OCI-LY1 (cell line): ENCODE measurements at regions not wholly inside any gene's neighbourhood (a gene's known extent, or its start where the extent isn't known, plus 50 kb on each side); places are given as distances from the start of the nearest gene placed in this dataset.

ENCODE experiments used
- EZH2 ChIP-seq: fragments of 200-600 bp; sonication (generic), shearing (Covaris generic); IDR thresholded peaks from 2 replicates; pipeline ENCODE4 v1.8.0; 2017; ENCODE audit warnings: borderline replicate concordance, mixed run types, mild to moderate bottlenecking, antibody characterized with exemption, low read length, moderate library complexity, mixed read lengths
- TF ChIP-seq, protein P1 (sequence below): fragments of 200-600 bp; sonication (generic), shearing (Covaris generic); IDR thresholded peaks from 2 replicates; pipeline ENCODE4 v1.5.1; 2017; ENCODE audit warnings: mild to moderate bottlenecking, antibody characterized with exemption, low read length, moderate library complexity, mixed read lengths

DNA sequence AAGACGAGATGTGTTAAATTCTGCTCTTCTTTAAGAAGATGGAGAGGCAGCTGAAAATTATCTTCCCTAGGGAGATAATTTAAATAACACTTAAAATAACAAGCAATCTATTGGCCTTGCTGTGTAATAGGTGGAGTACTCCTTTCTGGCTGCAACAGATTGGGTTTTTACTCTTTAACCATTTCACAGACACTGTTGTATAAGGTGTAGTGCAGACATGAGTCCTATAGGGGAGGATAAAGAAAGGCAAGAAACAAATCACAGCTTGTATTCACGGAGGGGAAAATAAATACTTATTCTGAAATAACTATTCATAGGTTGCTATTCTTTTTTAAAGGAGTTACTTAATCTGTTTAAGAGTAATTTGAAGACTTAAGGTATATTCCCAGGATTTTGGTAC is 252.0 kb downstream of the ZPLD1 start:
- TF ChIP-seq EZH2: no peak
- TF ChIP-seq, protein P1, sequence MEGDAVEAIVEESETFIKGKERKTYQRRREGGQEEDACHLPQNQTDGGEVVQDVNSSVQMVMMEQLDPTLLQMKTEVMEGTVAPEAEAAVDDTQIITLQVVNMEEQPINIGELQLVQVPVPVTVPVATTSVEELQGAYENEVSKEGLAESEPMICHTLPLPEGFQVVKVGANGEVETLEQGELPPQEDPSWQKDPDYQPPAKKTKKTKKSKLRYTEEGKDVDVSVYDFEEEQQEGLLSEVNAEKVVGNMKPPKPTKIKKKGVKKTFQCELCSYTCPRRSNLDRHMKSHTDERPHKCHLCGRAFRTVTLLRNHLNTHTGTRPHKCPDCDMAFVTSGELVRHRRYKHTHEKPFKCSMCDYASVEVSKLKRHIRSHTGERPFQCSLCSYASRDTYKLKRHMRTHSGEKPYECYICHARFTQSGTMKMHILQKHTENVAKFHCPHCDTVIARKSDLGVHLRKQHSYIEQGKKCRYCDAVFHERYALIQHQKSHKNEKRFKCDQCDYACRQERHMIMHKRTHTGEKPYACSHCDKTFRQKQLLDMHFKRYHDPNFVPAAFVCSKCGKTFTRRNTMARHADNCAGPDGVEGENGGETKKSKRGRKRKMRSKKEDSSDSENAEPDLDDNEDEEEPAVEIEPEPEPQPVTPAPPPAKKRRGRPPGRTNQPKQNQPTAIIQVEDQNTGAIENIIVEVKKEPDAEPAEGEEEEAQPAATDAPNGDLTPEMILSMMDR: no peak
